ENCODE measurements at regions not wholly inside any gene's neighbourhood (a gene's known extent, or its start where the extent isn't known, plus 50 kb on each side); places are given as distances from the start of the nearest gene placed in this dataset.

DNA sequence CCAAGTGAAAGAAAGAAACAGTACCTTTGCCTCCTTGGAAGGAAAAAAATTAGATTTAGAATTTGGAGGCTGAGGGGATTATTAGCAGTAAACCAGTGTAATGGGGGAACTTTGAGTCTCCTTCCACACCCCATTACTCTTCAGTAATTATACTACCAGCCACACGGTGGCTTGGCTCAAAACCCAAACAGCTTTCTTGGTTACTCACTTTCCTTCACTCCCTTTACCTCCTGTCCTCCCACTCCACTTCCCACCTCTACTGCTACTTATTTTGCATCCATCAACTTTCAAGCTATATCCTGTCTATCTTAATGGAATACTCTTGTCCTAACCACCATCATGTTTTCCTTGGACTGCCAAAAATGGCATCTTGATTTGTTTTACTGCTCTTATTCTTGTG is 310.6 kb upstream of the AADAT start:
- DNase-seq (ENCODE audit: low read depth, low spot score) (no peak), FAIRE-seq (no peak)
- Histone ChIP-seq H3K4me1 (ENCODE audit: control insufficient read depth, extremely low read depth, insufficient read depth, low read length) (no peaks in the 10 kb centered on the region), H3K4me3 (ENCODE audit: control insufficient read depth in 2 of 3, extremely low read depth in 1 of 3, insufficient read depth in 2 of 3, low read depth in 1 of 3, low read length in 3 of 3) (no peak overlapping the region), H3K4me2 (ENCODE audit: control insufficient read depth, extremely low read depth, insufficient read depth, low read depth, low read length) (no peak overlapping the region), H3K36me3 (ENCODE audit: control insufficient read depth in 2 of 2, extremely low read depth in 1 of 2, insufficient read depth in 2 of 2, low read length in 2 of 2) (no peaks in the 10 kb centered on the region), H3K27ac (ENCODE audit: control insufficient read depth, insufficient read depth, low read length) (no peak overlapping the region), H4K20me1 (ENCODE audit: control insufficient read depth, extremely low read depth, insufficient read depth, low read length) (no peaks in the 10 kb centered on the region), H3K9me3 (ENCODE audit: control insufficient read depth, low read depth, low read length) (no peaks in the 10 kb centered on the region), H3K79me2 (ENCODE audit: control insufficient read depth, insufficient read depth, low read length) (no peaks in the 10 kb centered on the region), H2AFZ (ENCODE audit: control insufficient read depth, low read length) (no peak overlapping the region), H3K9me1 (ENCODE audit: control insufficient read depth, extremely low read depth, insufficient read depth, low read length) (no peaks in the 10 kb centered on the region), H3K27me3 (ENCODE audit: control insufficient read depth, extremely low read depth, insufficient read depth, low read length) (no peaks in the 10 kb centered on the region), H3K9ac (ENCODE audit: control insufficient read depth, extremely low read depth, insufficient read depth, low read length) (no peak overlapping the region)
- TF ChIP-seq EZH2 (IDR thresholded peaks at IDR 0.05; ENCODE audit: low read length): no peak
- TF ChIP-seq, protein P1, sequence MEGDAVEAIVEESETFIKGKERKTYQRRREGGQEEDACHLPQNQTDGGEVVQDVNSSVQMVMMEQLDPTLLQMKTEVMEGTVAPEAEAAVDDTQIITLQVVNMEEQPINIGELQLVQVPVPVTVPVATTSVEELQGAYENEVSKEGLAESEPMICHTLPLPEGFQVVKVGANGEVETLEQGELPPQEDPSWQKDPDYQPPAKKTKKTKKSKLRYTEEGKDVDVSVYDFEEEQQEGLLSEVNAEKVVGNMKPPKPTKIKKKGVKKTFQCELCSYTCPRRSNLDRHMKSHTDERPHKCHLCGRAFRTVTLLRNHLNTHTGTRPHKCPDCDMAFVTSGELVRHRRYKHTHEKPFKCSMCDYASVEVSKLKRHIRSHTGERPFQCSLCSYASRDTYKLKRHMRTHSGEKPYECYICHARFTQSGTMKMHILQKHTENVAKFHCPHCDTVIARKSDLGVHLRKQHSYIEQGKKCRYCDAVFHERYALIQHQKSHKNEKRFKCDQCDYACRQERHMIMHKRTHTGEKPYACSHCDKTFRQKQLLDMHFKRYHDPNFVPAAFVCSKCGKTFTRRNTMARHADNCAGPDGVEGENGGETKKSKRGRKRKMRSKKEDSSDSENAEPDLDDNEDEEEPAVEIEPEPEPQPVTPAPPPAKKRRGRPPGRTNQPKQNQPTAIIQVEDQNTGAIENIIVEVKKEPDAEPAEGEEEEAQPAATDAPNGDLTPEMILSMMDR (optimal IDR thresholded peaks at IDR 0.05 in 1 of 3, IDR thresholded peaks at IDR 0.05 in 1 of 3, conservative IDR thresholded peaks at IDR 0.05 in 1 of 3; ENCODE audit: extremely low read depth in 1 of 3, insufficient read depth in 2 of 3, low read length in 3 of 3): peak in 1 of 3 experiments; percentile 34
- dilution Hi-C loops (cut with MboI; ENCODE audit: extremely low pct_ligation_motif_present, low sequenced_read_pairs): no loop called here

DNA sequence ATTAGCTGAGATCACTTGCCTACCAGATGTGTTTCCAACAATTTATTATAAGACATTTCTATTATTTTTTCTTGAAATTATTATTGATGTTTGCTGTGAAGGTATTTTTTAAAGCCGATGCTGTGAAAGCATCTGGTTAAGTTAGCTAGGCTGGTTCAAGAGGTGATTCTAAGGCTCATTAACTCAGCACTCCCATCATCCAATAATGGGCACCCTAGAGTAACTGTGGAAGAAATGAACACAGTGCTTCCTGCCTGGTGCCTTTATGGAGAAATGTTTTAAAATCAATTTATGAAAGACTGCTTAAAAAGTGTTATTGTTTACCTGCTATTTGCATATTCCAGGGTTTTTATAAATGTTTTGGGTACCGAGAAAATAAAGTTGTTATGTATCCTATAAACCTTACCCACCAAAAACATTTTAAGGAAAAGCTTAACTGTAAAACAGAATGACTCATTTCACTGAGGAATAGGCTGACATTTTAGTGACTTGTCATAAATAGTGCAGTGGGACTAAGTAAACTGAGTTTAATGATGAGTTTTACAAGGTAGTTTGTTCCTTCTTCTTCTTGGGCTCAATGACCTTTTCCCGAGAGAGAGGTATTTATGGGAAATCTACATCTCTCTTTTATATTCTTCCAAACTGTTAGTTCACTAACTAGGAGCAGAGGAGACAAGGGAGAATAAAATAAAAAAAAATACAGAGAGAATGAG is 310.0 kb upstream of the AADAT start:
- H3K4me3 ChIP-seq (ENCODE audit: control insufficient read depth in 2 of 3, extremely low read depth in 1 of 3, insufficient read depth in 2 of 3, low read depth in 1 of 3, low read length in 3 of 3): no peak overlapping the region
- H4K20me1 ChIP-seq (ENCODE audit: control insufficient read depth, extremely low read depth, insufficient read depth, low read length): no peaks in the 10 kb centered on the region
- H3K27ac ChIP-seq (ENCODE audit: control insufficient read depth, insufficient read depth, low read length): no peak overlapping the region
- H3K4me2 ChIP-seq (ENCODE audit: control insufficient read depth, extremely low read depth, insufficient read depth, low read depth, low read length): no peak overlapping the region
- dilution Hi-C loops (cut with MboI; ENCODE audit: extremely low pct_ligation_motif_present, low sequenced_read_pairs): no loop called here
- H3K9me1 ChIP-seq (ENCODE audit: control insufficient read depth, extremely low read depth, insufficient read depth, low read length): no peaks in the 10 kb centered on the region
- H3K4me1 ChIP-seq (ENCODE audit: control insufficient read depth, extremely low read depth, insufficient read depth, low read length): no peaks in the 10 kb centered on the region
- TF ChIP-seq, protein P1 (optimal IDR thresholded peaks at IDR 0.05 in 1 of 3, IDR thresholded peaks at IDR 0.05 in 1 of 3, conservative IDR thresholded peaks at IDR 0.05 in 1 of 3; ENCODE audit: extremely low read depth in 1 of 3, insufficient read depth in 2 of 3, low read length in 3 of 3): no peak
- no peak for TF ChIP-seq EZH2 (IDR thresholded peaks at IDR 0.05; ENCODE audit: low read length)
- H3K79me2 ChIP-seq (ENCODE audit: control insufficient read depth, insufficient read depth, low read length): no peaks in the 10 kb centered on the region
- no peaks in the 10 kb centered on the region for H3K36me3 ChIP-seq (ENCODE audit: control insufficient read depth in 2 of 2, extremely low read depth in 1 of 2, insufficient read depth in 2 of 2, low read length in 2 of 2)
- H3K9ac ChIP-seq (ENCODE audit: control insufficient read depth, extremely low read depth, insufficient read depth, low read length): no peak overlapping the region
- H3K27me3 ChIP-seq (ENCODE audit: control insufficient read depth, extremely low read depth, insufficient read depth, low read length): no peaks in the 10 kb centered on the region
- H2AFZ ChIP-seq (ENCODE audit: control insufficient read depth, low read length): no peak overlapping the region
- DNase-seq (ENCODE audit: low read depth, low spot score): no peak
- no peaks in the 10 kb centered on the region for H3K9me3 ChIP-seq (ENCODE audit: control insufficient read depth, low read depth, low read length)
- no peak for FAIRE-seq
